GM12891 (cell line): ENCODE measurements at regions not wholly inside any gene's neighbourhood (a gene's known extent, or its start where the extent isn't known, plus 50 kb on each side); places are given as distances from the start of the nearest gene placed in this dataset.
"Not testable (repeated sequence)": the region's sequence is repeated elsewhere in the genome, so short reads cannot be mapped to it uniquely, and the experiment has no call there.

Experiments used
- DNase-seq: peaks from one replicate; pipeline ENCODE4 v3.0.0; 2011; ENCODE audit warnings: low spot score; ENCODE audit not compliant: insufficient read length
- FAIRE-seq: peaks from 2 replicates; lab custom pipeline; 2011; peaks lifted over from hg19 to GRCh38; lab: Jason Lieb, UNC
- PAX5 ChIP-seq: IDR thresholded peaks from 2 replicates; pipeline ENCODE4 v1.6.1; 2011; ENCODE audit warnings: low read length, moderate library complexity, mild to moderate bottlenecking; ENCODE audit not compliant: insufficient read depth, severe bottlenecking
- POLR2A ChIP-seq: IDR thresholded peaks from 2 replicates; pipeline ENCODE4 v1.6.1; 2011; ENCODE audit warnings: low read depth, low read length, control low read depth
- POLR2AphosphoS5 ChIP-seq: IDR thresholded peaks from 2 replicates; pipeline ENCODE4 v1.6.1; 2011; ENCODE audit warnings: low read depth, low read length, control low read depth
- POU2F2 ChIP-seq: IDR thresholded peaks from 2 replicates; pipeline ENCODE4 v1.6.1; 2011; ENCODE audit warnings: low read depth, mild to moderate bottlenecking, control low read depth, low read length, moderate library complexity
- SPI1 ChIP-seq: IDR thresholded peaks from 2 replicates; pipeline ENCODE4 v1.6.1; 2011; ENCODE audit warnings: low read depth, low read length, control low read depth
- TAF1 ChIP-seq: IDR thresholded peaks from 2 replicates; pipeline ENCODE4 v1.6.1; 2011; ENCODE audit warnings: low read depth, low read length, control low read depth

DNA sequence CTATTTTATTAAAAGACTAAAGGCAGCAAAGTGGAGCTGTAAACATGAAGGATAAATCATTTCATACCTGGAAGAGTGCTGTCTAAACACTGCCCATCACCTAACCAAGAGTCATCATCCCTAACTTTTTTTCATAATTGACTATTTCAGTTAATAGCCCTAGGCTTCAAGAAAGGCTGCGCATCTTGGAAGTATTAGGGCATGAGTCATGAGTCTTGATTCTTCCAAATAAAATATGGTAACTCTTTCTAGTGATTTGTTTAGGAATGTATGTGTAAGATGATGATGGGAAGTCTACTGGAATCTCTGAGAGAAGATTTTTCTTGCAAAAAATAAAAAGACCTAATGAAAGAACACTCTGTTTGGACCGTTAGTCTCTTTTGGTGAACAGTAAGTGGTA is 207.7 kb upstream of the AHR start:
- DNase-seq (no peak), FAIRE-seq (no peak)
- no peak for TF ChIP-seq POLR2AphosphoS5
- TF ChIP-seq PAX5, result no peak
- TF ChIP-seq TAF1, result no peak
- TF ChIP-seq SPI1, result no peak
- no peak for TF ChIP-seq POLR2A
- no peak for TF ChIP-seq POU2F2

DNA sequence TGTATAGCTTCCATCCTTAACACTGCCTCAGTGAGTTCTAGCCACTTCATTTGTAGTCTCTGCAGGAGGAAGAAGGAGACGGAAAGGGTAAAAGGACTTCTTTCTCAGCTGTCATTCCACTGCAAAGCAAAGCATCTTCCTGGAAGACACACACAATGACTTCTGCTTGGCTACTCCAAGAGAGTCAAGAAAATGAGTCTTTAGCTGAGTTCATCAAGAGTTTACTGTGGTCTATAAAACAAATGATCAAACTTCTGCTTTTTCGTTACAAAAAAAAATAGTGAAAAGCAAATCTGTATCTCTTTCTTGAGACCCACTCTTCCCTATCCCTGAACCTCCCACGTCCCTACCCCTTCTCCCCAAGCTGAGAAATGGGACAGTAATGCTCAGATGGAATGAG is 205.0 kb upstream of the AHR start:
- no peak for DNase-seq
- TF ChIP-seq POLR2AphosphoS5 (no peak), SPI1 (no peak), POU2F2 (no peak), TAF1 (no peak), POLR2A (no peak), PAX5 (no peak)
- FAIRE-seq, result no peak

DNA sequence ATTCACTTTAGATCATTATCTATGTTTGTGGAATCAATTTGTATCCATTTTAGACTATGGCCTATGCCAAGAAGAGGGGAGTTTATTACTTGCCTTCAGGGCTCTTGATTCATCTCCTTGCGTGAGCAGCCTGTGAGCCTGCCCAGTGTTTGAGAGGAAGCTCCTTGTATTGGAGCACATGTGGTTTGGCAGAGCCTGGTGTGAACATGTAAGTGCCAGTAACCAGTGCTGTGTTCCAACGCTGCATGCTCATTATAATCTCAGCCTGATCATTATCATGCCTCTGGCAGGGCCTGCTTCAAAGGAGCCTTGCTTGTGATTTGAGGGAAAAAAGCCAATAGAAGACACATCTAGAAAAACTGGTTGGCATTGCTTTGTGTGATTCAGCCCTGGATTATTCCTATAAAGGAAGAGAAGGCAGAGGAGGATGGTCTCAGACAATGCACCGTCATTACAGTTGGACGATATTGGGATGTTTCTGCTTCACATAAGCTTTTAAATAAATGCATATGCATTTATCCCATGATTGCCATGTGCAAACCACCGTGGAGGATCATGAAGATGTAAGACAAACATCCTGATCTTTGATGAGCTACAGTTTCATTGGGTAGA is 203.4 kb upstream of the AHR start:
- no peak for FAIRE-seq
- TF ChIP-seq POU2F2, result no peak
- TF ChIP-seq POLR2A, result no peak
- no peak for TF ChIP-seq SPI1
- no peak for TF ChIP-seq POLR2AphosphoS5
- no peak for TF ChIP-seq TAF1
- TF ChIP-seq PAX5, result no peak
- no peak for DNase-seq

DNA sequence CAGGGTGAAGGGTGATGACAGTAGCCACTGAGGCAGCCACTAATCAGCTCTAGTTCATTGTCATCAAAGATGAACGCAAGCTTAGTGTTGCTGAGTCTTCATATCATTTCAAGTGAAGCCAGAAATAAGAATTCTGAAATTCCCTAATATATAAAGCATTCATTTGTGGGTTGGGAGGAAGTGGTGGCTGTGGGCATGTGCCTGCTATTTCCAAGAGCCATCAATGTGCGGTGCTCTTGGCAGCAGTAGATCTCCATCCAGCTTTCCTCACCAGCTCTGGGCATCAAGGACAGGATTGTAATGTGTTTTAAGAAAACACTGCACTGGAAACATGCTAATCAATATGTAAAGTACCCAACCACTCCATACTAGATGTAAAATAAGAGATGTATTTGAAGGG is 202.5 kb upstream of the AHR start:
- DNase-seq (no peak), FAIRE-seq (no peak)
- TF ChIP-seq PAX5, result no peak
- TF ChIP-seq TAF1, result no peak

DNA sequence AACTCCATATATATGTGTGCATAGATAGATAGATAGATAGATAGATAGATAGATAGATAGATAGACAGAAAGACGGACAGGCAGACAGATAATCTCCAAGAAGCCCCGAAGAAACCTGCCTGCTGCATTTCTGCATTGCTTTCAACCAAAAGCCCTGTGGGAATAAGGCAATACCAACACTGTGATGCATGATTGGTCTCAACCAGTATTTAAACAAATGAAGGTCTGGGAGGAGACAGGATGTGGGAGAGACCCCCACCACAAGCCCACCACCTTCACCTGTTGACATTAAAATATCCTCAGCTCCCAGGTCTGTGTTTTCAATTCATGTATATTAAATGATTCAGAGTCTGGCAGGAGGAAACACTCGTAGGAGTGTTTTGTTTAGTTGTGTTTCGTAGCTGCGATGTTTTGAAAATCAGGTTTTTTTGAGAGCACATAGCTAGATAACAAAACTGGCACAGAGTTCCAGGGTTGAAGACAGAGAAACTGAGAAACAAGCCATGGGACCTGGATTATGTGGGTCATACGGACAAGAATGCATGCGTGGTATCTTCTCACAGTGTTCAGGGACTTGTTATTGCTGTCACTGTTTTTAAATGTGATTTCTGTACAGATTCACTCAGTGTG is 200.7 kb upstream of the AHR start:
- DNase-seq (no peak), FAIRE-seq (no peak)
- TF ChIP-seq SPI1 (no peak), POLR2A (no peak), POLR2AphosphoS5 (no peak), TAF1 (no peak), PAX5 (no peak), POU2F2 (no peak)

DNA sequence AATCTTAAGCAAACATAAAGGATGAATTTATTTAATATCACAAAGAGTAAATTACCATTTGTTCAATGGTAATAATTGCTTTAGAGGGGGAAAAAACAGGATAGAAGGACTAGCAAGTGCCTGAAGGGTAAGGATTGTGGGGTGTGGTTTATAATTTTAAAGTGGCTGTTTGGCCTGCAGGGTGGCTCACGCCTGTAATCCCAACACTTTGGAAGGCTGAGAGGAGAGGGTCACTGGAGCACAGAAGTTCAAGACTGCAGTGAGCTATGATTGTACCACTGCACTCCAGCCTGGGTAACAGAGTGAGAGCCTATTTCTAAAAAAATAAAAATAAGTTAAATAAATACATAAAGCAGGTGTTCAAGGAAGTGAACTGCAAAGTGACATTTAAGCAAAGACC is 199.9 kb upstream of the AHR start:
- DNase-seq (no peak), FAIRE-seq (no peak)
- no peak for TF ChIP-seq POU2F2
- no peak for TF ChIP-seq POLR2AphosphoS5
- no peak for TF ChIP-seq PAX5
- no peak for TF ChIP-seq POLR2A
- no peak for TF ChIP-seq SPI1
- no peak for TF ChIP-seq TAF1

DNA sequence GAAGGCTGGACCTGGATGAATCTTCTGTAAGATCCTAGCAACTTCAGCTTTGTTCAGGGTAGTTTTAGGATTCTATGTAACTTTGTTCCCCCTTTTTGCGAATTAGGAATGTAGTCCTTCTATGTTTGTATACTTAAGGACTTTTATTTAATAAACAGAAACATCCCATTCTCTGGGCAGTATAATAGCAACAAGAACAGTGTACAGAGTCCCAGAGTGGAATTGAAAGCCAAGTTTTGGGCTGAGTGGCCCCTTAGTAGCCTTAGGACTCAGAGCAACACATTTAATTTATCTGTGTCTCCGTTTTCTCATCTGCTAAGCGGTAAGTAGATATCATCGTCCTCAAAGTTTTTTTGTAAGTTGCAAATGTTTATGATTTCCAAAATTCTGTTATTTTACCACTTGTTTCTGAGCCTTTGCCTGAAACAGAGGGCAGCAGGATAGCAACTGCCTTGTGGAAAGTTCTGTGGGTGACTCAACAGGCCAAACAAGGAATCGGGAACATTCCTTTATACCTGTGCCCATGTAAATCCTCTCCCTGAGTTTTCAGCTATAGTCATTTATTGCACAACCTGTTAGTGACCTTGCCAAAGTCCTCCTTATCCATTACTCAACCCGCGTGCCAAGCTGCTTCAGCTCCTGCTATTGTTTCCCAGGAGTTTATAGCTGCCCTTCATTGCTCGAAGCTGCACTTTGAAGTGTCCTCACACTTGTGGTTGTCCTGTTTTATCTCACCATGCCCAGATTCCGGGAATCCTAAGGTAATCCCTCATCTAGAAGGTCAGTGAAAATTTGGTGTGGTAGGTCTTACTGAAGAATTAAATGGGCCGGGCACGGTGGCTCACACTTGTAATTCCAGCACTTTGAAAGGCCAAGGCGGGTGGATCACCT is 199.1 kb upstream of the AHR start:
- FAIRE-seq (no peak), DNase-seq (no peak)
- TF ChIP-seq POLR2AphosphoS5, result no peak
- no peak for TF ChIP-seq PAX5
- no peak for TF ChIP-seq POU2F2
- no peak for TF ChIP-seq POLR2A
- no peak for TF ChIP-seq TAF1
- no peak for TF ChIP-seq SPI1

DNA sequence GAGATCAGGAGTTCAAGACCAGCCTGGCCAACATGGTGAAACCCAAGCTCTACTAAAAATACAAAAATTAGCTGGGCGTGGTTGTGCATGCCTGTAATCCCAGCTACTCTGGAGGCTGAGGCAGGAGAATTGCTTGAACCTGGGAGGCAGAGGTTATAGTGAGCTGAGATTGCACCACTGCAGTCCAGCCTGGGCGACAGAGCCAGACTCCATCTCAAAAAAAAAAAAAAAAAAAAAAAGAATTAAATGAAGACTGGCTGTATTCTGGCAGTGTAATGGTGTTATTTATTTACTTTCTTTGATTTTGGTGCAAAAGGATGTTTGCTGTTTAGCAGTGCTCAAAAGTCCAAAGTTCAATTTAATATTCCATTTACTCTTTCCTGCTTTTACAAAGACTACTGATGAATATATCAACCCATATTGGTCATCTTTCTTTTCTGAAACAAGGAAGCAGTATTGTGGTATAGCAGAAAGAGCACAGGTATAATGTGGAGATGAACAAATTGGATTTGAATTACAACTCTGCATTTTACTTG is 198.4 kb upstream of the AHR start:
- not testable (repeated sequence) for DNase-seq, FAIRE-seq

DNA sequence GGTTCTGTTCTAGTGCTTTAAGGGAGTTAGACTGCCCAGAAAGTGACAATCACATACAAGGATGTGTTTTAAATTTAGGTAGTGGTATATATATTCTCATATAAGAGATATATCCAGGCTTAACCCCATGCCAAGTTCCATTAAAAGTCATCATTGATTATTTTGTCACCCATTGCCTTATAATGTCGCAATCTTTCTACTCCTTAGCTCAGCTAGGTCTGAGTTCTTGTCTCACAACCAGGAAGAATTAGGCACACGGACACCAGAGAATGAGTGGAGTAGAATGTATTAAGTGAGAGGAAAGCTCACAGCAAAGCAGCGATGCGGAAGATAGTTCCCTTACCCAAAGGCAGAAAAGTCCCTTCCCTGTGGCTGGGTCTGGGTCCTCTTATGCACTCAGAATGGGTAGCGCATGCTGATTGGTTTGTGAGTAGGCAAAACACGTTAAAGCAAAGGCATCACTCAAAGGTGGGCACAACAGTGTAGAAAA is 197.2 kb upstream of the AHR start:
- FAIRE-seq (no peak), DNase-seq (no peak)
- TF ChIP-seq SPI1, result no peak
- no peak for TF ChIP-seq POU2F2
- TF ChIP-seq POLR2AphosphoS5, result no peak
- TF ChIP-seq PAX5, result no peak
- TF ChIP-seq TAF1, result no peak
- TF ChIP-seq POLR2A, result no peak

DNA sequence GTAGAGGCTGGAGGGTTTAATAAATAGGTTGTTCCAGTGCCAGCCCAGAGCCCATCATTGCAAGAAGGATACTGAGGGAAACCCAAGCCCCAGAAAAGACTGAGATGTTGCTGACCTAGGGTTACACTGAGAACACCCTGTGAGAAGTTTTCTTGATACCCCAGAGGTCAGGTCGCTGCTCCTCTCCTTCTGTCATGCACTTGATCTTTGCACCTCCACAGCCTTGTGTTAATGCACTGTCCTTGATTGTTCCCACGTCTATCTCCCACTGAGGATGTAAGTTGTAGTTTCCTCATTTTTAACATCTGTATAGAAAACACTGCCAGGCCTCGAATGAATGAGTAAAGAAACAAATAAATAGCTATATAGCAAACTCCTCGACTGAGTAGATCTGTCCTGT is 195.3 kb upstream of the AHR start:
- DNase-seq (no peak), FAIRE-seq (no peak)
- TF ChIP-seq POLR2AphosphoS5 (no peak), POU2F2 (no peak), POLR2A (no peak), SPI1 (no peak), TAF1 (no peak), PAX5 (no peak)
